Naive thymus-derived CD4-positive, alpha-beta T cell (primary cell): ENCODE measurements at regions not wholly inside any gene's neighbourhood (a gene's known extent, or its start where the extent isn't known, plus 50 kb on each side); places are given as distances from the start of the nearest gene placed in this dataset.

Experiments
- ATAC-seq: fragments of 150-1000 bp; cut with Tn5 transposase; 2 replicates; pipeline ENCODE4 v1.10.0; 2021; ENCODE audit warnings: mild to moderate bottlenecking, moderate library complexity
- CTCF ChIA-PET: fragments of 350-600 bp; sonication (Branson Sonifier 250); formaldehyde crosslinking; loops from one replicate; lab custom pipeline; 2021; ENCODE audit warnings: antibody characterized with exemption; lab: Charles Lee
- POLR2A ChIA-PET: fragments of 350-600 bp; sonication (Branson Sonifier 250); formaldehyde crosslinking; loops from one replicate; lab custom pipeline; 2021; ENCODE audit warnings: antibody characterized with exemption, inconsistent platforms; lab: Charles Lee
- DNase-seq, 9 donors: peaks; one replicate each; pipeline versions ENCODE4 v3.0.0 to v3.0.0-alpha.2; 2020 to 2022; ENCODE audit warnings: mixed read lengths in 1 of 9
- H3K27ac ChIP-seq: one replicate; pipeline ENCODE4 v1.7.0; 2013; ENCODE audit warnings: mild to moderate bottlenecking, low read depth, low read length, moderate library complexity
- H3K27me3 ChIP-seq, 2 donors: one replicate each; pipeline ENCODE4 v1.7.0; 2013; ENCODE audit warnings: low read length in 2 of 2, mild to moderate bottlenecking in 2 of 2, moderate library complexity in 2 of 2; ENCODE audit not compliant: control insufficient read depth in 2 of 2, insufficient read depth in 2 of 2
- H3K36me3 ChIP-seq, 3 experiments: 1 replicate in 2 of 3; 2 replicates in 1 of 3; pipeline ENCODE4 v1.7.0; 2013; ENCODE audit warnings: low read length in 3 of 3, mild to moderate bottlenecking in 3 of 3, moderate library complexity in 1 of 3; ENCODE audit not compliant: insufficient read depth in 3 of 3, control insufficient read depth in 2 of 3
- H3K4me1 ChIP-seq, 2 donors: one replicate each; pipeline ENCODE4 v1.7.0; 2013; ENCODE audit warnings: low read length in 2 of 2, mild to moderate bottlenecking in 2 of 2, moderate library complexity in 1 of 2; ENCODE audit not compliant: control insufficient read depth in 2 of 2, insufficient read depth in 2 of 2
- H3K4me3 ChIP-seq: 2 replicates; pipeline ENCODE4 v1.7.0; 2013; ENCODE audit warnings: mild to moderate bottlenecking, low read length
- H3K9me3 ChIP-seq, 3 experiments: 1 replicate in 2 of 3; 2 replicates in 1 of 3; pipeline ENCODE4 v1.7.0; 2013; ENCODE audit warnings: low read length in 3 of 3; ENCODE audit not compliant: control insufficient read depth in 2 of 3
- H3K27ac Mint-ChIP-seq, 9 donors: one replicate each; pipeline ENCODE4 v1.8.0; 2020 to 2022; ENCODE audit warnings: mixed read lengths in 9 of 9, mild to moderate bottlenecking in 8 of 9, moderate library complexity in 5 of 9, inconsistent platforms in 2 of 9
- H3K27me3 Mint-ChIP-seq, 5 donors: one replicate each; pipeline ENCODE4 v1.8.0; 2021 to 2022; ENCODE audit warnings: mixed read lengths in 5 of 5, mild to moderate bottlenecking in 1 of 5
- H3K36me3 Mint-ChIP-seq, 5 donors: one replicate each; pipeline ENCODE4 v1.8.0; 2020 to 2022; ENCODE audit warnings: mixed read lengths in 5 of 5, mild to moderate bottlenecking in 3 of 5, inconsistent platforms in 1 of 5
- H3K4me1 Mint-ChIP-seq, 7 donors: one replicate each; pipeline ENCODE4 v1.8.0; 2020 to 2022; ENCODE audit warnings: mixed read lengths in 7 of 7, mild to moderate bottlenecking in 3 of 7, inconsistent platforms in 1 of 7
- H3K4me3 Mint-ChIP-seq, 10 donors: one replicate each; pipeline ENCODE4 v1.8.0; 2020 to 2022; ENCODE audit warnings: mild to moderate bottlenecking in 10 of 10, mixed read lengths in 10 of 10, moderate library complexity in 6 of 10, inconsistent platforms in 2 of 10
- H3K9me3 Mint-ChIP-seq, 11 donors: one replicate each; pipeline ENCODE4 v1.8.0; 2020 to 2022; ENCODE audit warnings: mixed read lengths in 11 of 11, mild to moderate bottlenecking in 4 of 11, inconsistent platforms in 1 of 11, moderate library complexity in 1 of 11
- intact Hi-C, 2 donors: fragments of 100-400 bp; cut with micrococcal nuclease; formaldehyde crosslinking; loops; one replicate each; pipeline ENCODE4 v1.15.1; 2023

DNA sequence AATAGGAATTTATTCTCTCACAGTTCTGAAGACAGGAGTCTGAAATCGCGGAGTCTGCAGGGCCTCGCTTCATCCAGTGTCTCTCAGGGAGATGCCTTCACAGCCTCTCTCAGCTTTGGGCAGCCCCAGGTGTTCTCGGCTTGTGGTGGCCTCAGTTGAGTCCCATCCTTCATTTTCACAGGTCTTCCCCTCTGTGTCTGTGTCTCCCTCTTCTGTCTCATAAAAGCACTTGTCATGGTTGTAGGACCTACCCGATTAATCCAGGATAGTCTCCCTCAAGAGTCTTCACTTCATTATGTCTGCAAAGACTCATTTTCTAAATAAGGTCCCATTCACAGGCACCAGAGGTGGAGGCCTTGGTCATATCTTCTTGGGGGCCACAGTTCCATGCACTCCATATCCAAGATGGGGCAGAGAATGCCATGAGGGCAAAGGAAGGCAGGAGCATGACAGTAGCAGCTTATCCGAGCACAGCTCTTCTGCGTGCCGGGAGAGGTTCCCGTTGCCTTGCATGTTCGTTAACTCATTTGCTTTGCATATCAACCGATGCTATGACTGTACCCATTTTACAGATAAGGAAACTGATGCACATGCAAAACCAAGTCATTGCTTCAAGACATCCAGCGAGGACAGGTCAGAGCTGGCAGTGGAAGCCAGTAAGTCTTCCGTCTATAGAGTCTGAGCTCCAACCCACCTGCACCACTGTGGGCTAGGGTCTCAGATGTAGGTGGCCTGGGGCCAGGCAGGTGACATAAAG is 363.8 kb upstream of the SULF2 start:
- no peak overlapping the region for H3K4me3 Mint-ChIP-seq
- ATAC-seq = no peak
- CTCF ChIA-PET = no interaction called here

DNA sequence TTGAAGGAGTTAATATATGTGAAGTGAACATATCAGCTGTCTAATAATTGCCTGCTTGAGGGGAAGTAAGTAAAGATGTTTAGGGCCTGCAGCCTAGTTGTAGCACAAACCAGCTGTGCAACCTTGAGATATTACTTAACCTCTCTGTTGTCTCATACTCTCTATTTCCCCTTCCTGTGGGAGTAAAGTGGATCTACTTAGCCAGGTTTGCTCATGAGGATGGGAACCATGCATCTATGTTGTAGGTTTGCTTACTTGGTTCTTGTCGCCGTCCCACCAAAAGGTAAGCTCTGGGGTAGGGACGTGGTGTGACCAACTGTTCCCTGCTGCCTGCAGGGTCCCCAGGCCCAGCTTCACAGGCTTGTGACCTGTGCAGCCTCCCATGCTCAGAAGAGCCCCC is 362.7 kb upstream of the SULF2 start:
- Histone ChIP-seq H3K27ac (no peak overlapping the region), H3K4me3 (no peak overlapping the region), H3K9me3 (no peaks in the 10 kb centered on the region), H3K27me3 (no peaks in the 10 kb centered on the region), H3K4me1 (no peaks in the 10 kb centered on the region), H3K36me3 (no peaks in the 10 kb centered on the region)
- peaks cover 0 to 12% (median 6%) of the 10 kb centered on the region in 5 donors for H3K27me3 Mint-ChIP-seq
- ATAC-seq (no peak), DNase-seq (no peak)
- no peaks in the 10 kb centered on the region for H3K36me3 Mint-ChIP-seq
- H3K4me1 Mint-ChIP-seq = no peaks in the 10 kb centered on the region
- ChIA-PET CTCF (no interaction called here), POLR2A (no interaction called here)
- peaks cover 0 to 3% (median 0%) of the 10 kb centered on the region in 11 donors for H3K9me3 Mint-ChIP-seq
- no peak overlapping the region for H3K27ac Mint-ChIP-seq
- no peak overlapping the region for H3K4me3 Mint-ChIP-seq
- intact Hi-C loops = no loop called here

More for the DNA sequence above, 363.8 kb upstream of the SULF2 start:
- no peaks in the 10 kb centered on the region for H3K4me1 Mint-ChIP-seq
- peaks cover 0 to 3% (median 0%) of the 10 kb centered on the region in 11 donors for H3K9me3 Mint-ChIP-seq
- intact Hi-C loops = no loop called here
- peaks cover 0 to 10% (median 6%) of the 10 kb centered on the region in 5 donors for H3K27me3 Mint-ChIP-seq
- Histone ChIP-seq H3K4me3 (no peak overlapping the region), H3K27ac (no peak overlapping the region), H3K27me3 (no peaks in the 10 kb centered on the region), H3K4me1 (no peaks in the 10 kb centered on the region), H3K36me3 (no peaks in the 10 kb centered on the region), H3K9me3 (no peaks in the 10 kb centered on the region)
- no peak overlapping the region for H3K27ac Mint-ChIP-seq
- POLR2A ChIA-PET = no interaction called here
- no peak for DNase-seq
- H3K36me3 Mint-ChIP-seq = no peaks in the 10 kb centered on the region

DNA sequence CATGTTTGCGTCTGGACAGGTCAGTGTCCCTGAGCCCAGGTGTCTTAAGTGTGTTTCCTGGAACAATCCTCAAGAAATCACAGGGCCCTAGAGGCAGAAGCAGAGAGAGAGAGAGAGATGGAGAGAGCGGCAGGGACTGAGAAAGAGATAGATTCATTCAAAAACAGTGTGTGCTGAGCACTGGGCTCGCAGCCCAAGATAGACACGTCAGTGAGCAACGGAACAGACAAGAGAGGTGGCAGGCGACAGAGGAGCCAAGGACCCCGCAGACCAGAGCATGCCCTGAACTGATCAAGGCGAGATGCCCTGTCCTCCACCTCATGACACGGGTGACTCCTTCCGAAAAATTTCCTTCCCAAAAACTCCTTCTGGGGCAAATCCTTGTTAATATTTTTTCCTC is 362.0 kb upstream of the SULF2 start:
- POLR2A ChIA-PET = no interaction called here
- no peaks in the 10 kb centered on the region for H3K36me3 ChIP-seq
- Mint-ChIP-seq H3K36me3 (no peaks in the 10 kb centered on the region), H3K4me3 (no peak overlapping the region), H3K9me3 (peaks cover 0 to 3% (median 0%) of the 10 kb centered on the region in 11 donors), H3K4me1 (no peaks in the 10 kb centered on the region), H3K27ac (peak overlapping the region in 1 of 9 donors; percentile 3), H3K27me3 (peaks cover 0 to 10% (median 6%) of the 10 kb centered on the region in 5 donors)
- no peaks in the 10 kb centered on the region for H3K4me1 ChIP-seq
- no peak overlapping the region for H3K4me3 ChIP-seq
- no peak overlapping the region for H3K27ac ChIP-seq
- ATAC-seq (no peak), DNase-seq (no peak)
- H3K9me3 ChIP-seq = no peaks in the 10 kb centered on the region
- CTCF ChIA-PET = no interaction called here
- no peaks in the 10 kb centered on the region for H3K27me3 ChIP-seq
- intact Hi-C loops = no loop called here

DNA sequence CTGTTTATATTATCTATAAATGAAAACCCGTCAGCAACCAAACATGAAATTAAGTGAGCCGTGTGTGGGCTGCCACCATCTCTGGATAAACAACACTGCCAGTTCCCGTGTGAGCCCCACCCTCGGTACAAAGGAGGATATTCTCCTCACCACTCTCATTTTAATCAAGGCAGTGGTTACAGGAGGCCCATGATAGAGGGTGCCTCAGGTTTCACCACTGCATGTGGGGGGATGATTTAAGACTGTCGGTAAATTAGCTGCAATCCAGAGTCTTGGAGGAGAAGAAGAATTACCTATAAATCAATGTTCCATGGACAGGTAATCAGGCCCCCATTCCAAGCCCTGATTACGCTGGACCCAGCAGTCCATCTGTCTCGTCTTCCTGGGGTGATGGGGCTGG is 361.6 kb upstream of the SULF2 start:
- H3K4me1 ChIP-seq = no peaks in the 10 kb centered on the region
- Mint-ChIP-seq H3K27ac (no peak overlapping the region), H3K27me3 (peaks cover 0 to 7% (median 6%) of the 10 kb centered on the region in 5 donors), H3K36me3 (no peaks in the 10 kb centered on the region), H3K9me3 (peaks cover 0 to 3% (median 0%) of the 10 kb centered on the region in 11 donors), H3K4me3 (no peak overlapping the region), H3K4me1 (no peaks in the 10 kb centered on the region)
- intact Hi-C loops = no loop called here
- POLR2A ChIA-PET = no interaction called here
- no peaks in the 10 kb centered on the region for H3K27me3 ChIP-seq
- H3K4me3 ChIP-seq = no peak overlapping the region
- ATAC-seq (no peak), DNase-seq (no peak)
- no peak overlapping the region for H3K27ac ChIP-seq
- no peaks in the 10 kb centered on the region for H3K9me3 ChIP-seq
- H3K36me3 ChIP-seq = no peaks in the 10 kb centered on the region
- CTCF ChIA-PET = no interaction called here

DNA sequence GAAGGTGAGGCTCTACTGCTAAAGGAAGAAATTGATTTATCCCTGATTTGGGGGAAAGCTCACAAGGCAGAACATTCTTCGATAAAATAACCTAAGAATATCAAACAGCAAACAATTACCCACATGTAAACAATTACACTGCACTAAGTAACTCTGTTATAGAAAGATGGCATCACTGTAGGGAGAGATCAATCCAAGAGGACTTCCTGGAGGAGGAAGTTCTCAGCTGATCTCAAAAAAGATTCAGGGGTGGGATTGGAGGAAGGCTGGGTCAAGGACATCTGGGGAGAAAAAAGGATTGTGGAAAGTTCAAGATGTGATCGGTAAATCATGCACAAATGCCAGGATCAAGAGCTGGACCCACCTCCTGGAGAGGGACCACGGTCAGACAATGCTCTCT is 361.0 kb upstream of the SULF2 start:
- no peak overlapping the region for H3K4me3 Mint-ChIP-seq
- H3K36me3 Mint-ChIP-seq = no peaks in the 10 kb centered on the region
- ATAC-seq (no peak), DNase-seq (no peak)
- H3K36me3 ChIP-seq = no peaks in the 10 kb centered on the region
- H3K4me3 ChIP-seq = no peak overlapping the region
- no peaks in the 10 kb centered on the region for H3K9me3 ChIP-seq
- peaks cover 0 to 6% (median 0%) of the 10 kb centered on the region in 11 donors for H3K9me3 Mint-ChIP-seq
- H3K27me3 Mint-ChIP-seq = peaks cover 0 to 12% (median 7%) of the 10 kb centered on the region in 5 donors
- POLR2A ChIA-PET = no interaction called here
- no peak overlapping the region for H3K27ac ChIP-seq
- no peaks in the 10 kb centered on the region for H3K27me3 ChIP-seq
- H3K4me1 ChIP-seq = no peaks in the 10 kb centered on the region
- no peaks in the 10 kb centered on the region for H3K4me1 Mint-ChIP-seq
- CTCF ChIA-PET = no interaction called here
- intact Hi-C loops = no loop called here
- no peak overlapping the region for H3K27ac Mint-ChIP-seq

DNA sequence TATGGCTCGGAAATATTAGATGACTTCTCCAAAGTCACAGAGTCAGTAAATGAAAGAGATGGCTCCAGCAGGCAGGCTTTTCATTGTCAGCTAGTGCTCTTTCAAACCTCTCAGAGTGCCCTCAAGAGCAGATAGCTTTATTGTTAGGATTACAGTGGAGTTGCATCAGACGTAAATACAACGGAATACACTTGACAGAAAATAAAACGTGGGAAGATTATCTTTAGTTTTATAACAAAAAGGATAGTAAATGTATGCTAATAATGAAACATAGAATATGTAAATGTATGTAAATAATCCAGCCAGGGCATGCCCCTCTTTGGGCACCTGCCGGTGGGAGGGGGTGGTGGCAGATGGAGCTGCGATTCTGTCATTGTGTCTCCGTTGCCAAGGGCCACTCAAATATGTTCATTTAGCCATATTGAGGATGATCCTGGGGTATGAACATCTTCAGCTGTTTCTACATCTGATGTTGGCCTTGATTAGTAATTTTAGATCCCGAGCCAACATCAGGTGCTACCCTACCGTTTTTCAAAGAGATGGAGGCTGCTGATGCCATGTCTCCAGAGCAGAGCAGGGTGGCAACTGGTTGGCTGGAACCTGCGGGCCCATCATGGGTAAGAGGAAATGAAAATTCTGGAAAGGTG is 358.3 kb upstream of the SULF2 start:
- H3K4me1 Mint-ChIP-seq = no peaks in the 10 kb centered on the region
- Histone ChIP-seq H3K36me3 (no peaks in the 10 kb centered on the region), H3K4me3 (no peak overlapping the region), H3K4me1 (no peaks in the 10 kb centered on the region), H3K9me3 (no peaks in the 10 kb centered on the region), H3K27me3 (no peaks in the 10 kb centered on the region), H3K27ac (no peak overlapping the region)
- intact Hi-C loops = no loop called here
- no peak overlapping the region for H3K27ac Mint-ChIP-seq
- no peak for DNase-seq
- H3K36me3 Mint-ChIP-seq = no peaks in the 10 kb centered on the region
- CTCF ChIA-PET = no interaction called here
- POLR2A ChIA-PET = no interaction called here
- H3K4me3 Mint-ChIP-seq = no peak overlapping the region
- peaks cover 0 to 25% (median 13%) of the 10 kb centered on the region in 5 donors for H3K27me3 Mint-ChIP-seq
- no peak for ATAC-seq
- peaks cover 0 to 7% (median 0%) of the 10 kb centered on the region in 11 donors for H3K9me3 Mint-ChIP-seq

DNA sequence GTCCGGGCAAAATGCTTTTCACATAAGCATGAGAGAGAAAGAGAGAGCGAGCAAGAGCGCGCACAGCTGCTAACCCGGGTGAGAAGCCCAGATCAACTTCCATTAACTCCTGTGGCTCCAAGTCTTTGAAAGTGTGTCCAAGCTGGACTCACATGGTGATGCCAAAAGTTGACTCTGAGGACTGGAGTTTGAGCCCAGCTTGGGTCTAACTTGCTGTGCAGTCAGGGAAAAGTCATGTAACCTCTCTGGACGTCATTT is 357.2 kb upstream of the SULF2 start:
- no peaks in the 10 kb centered on the region for H3K36me3 ChIP-seq
- Mint-ChIP-seq H3K4me3 (no peak overlapping the region), H3K9me3 (peaks cover 0 to 7% (median 0%) of the 10 kb centered on the region in 11 donors), H3K27me3 (peaks cover 0 to 31% (median 16%) of the 10 kb centered on the region in 5 donors), H3K36me3 (no peaks in the 10 kb centered on the region), H3K27ac (no peak overlapping the region), H3K4me1 (no peaks in the 10 kb centered on the region)
- no peaks in the 10 kb centered on the region for H3K4me1 ChIP-seq
- intact Hi-C loops = no loop called here
- no peaks in the 10 kb centered on the region for H3K9me3 ChIP-seq
- no peak for ATAC-seq
- H3K27me3 ChIP-seq = no peaks in the 10 kb centered on the region
- H3K27ac ChIP-seq = no peak overlapping the region
- CTCF ChIA-PET = no interaction called here
- H3K4me3 ChIP-seq = no peak overlapping the region
- DNase-seq = no peak
- POLR2A ChIA-PET = no interaction called here
